Islet of Langerhans (tissue), 1 donor: ENCODE measurements at regions not wholly inside any gene's neighbourhood (a gene's known extent, or its start where the extent isn't known, plus 50 kb on each side); places are given as distances from the start of the nearest gene placed in this dataset.
"Not testable (repeated sequence)": the region's sequence is repeated elsewhere in the genome, so short reads cannot be mapped to it uniquely, and the experiment has no call there.

Experiments
- FAIRE-seq: peaks from one replicate; lab custom pipeline; 2011; peaks lifted over from hg19 to GRCh38; lab: Jason Lieb, UNC

GRCh38 chr5:86671536-86671935 is 53.8 kb downstream of the COX7C start:
- no peak for FAIRE-seq

- no peak for FAIRE-seq
Measured at GRCh38 chr5:86674069-86674468, 56.3 kb downstream of the COX7C start.

- FAIRE-seq = no peak
Measured at GRCh38 chr5:86675311-86675710, 57.6 kb downstream of the COX7C start.

- peak; percentile 100 for FAIRE-seq
Measured at GRCh38 chr5:86679529-86679928, 61.8 kb downstream of the COX7C start.

GRCh38 chr5:86679949-86680348 is 62.2 kb downstream of the COX7C start:
- no peak for FAIRE-seq

- FAIRE-seq = no peak
Measured at GRCh38 chr5:86684222-86684621, 66.5 kb downstream of the COX7C start.

GRCh38 chr5:86686046-86686445 is 68.3 kb downstream of the COX7C start:
- FAIRE-seq = no peak

GRCh38 chr5:86688406-86688805 is 70.7 kb downstream of the COX7C start:
- no peak for FAIRE-seq

- no peak for FAIRE-seq
Measured at GRCh38 chr5:86689103-86689729, 71.5 kb downstream of the COX7C start.

GRCh38 chr5:86709157-86709881 is 91.6 kb downstream of the COX7C start:
- no peak for FAIRE-seq

- FAIRE-seq = no peak
Measured at GRCh38 chr5:86716121-86716520, 98.4 kb downstream of the COX7C start.

- not testable (repeated sequence) for FAIRE-seq
Measured at GRCh38 chr5:86731319-86732117, 113.8 kb downstream of the COX7C start.

GRCh38 chr5:86735370-86735769 is 117.6 kb downstream of the COX7C start:
- FAIRE-seq = no peak

- FAIRE-seq = no peak
Measured at GRCh38 chr5:86737579-86737978, 119.8 kb downstream of the COX7C start.

- no peak for FAIRE-seq
Measured at GRCh38 chr5:86748538-86749105, 130.9 kb downstream of the COX7C start.

- no peak for FAIRE-seq
Measured at GRCh38 chr5:86749841-86750240, 132.1 kb downstream of the COX7C start.

- no peak for FAIRE-seq
Measured at GRCh38 chr5:86756839-86757238, 139.1 kb downstream of the COX7C start.

- FAIRE-seq = no peak
Measured at GRCh38 chr5:86757824-86758223, 140.1 kb downstream of the COX7C start.

- FAIRE-seq = no peak
Measured at GRCh38 chr5:86760661-86761060, 142.9 kb downstream of the COX7C start.

- no peak for FAIRE-seq
Measured at GRCh38 chr5:86763929-86764328, 146.2 kb downstream of the COX7C start.

- FAIRE-seq = no peak
Measured at GRCh38 chr5:86765778-86766502, 148.2 kb downstream of the COX7C start.

GRCh38 chr5:86768699-86769202 is 151.0 kb downstream of the COX7C start:
- no peak for FAIRE-seq
